HCT116 (cell line): ENCODE measurements at regions not wholly inside any gene's neighbourhood (a gene's known extent, or its start where the extent isn't known, plus 50 kb on each side); places are given as distances from the start of the nearest gene placed in this dataset.
"Not testable (repeated sequence)": the region's sequence is repeated elsewhere in the genome, so short reads cannot be mapped to it uniquely, and the experiment has no call there.

Experiments used
- ATAC-seq: fragments of 200-7000 bp; cut with Tn5 transposase; 2 replicates; pipeline ENCODE4 v1.9.1; 2020; ENCODE audit warnings: mild to moderate bottlenecking, moderate library complexity
- BruUV-seq: library from RNA; stranded (reverse); fragments of 400-500 nt; replicated peaks from 2 replicates; lab custom pipeline; 2021; lab: Mats Ljungman, UMichigan
- CTCF ChIA-PET: fragments of 300-600 bp; sonication (Branson Sonifier 250); formaldehyde crosslinking; loops from one replicate; lab custom pipeline; 2021; ENCODE audit warnings: antibody characterized with exemption; lab: Charles Lee
- POLR2A ChIA-PET: fragments of 300-600, 350-600 bp; sonication (Branson Sonifier 250); formaldehyde crosslinking; loops from one replicate; lab custom pipeline; 2021; ENCODE audit warnings: antibody characterized with exemption; lab: Charles Lee
- RAD21 ChIA-PET, 2 experiments: fragments of 300-600 bp; sonication (Branson Sonifier 250); formaldehyde crosslinking; loops; one replicate each; lab custom pipeline; 2023; ENCODE audit warnings: low total read pairs in 2 of 2; ENCODE audit not compliant: uncharacterized antibody in 2 of 2, unreplicated experiment in 2 of 2, low non-redundant PET in 1 of 2; lab: Charles Lee
- DNase-seq: peaks from one replicate; pipeline ENCODE4 v3.0.0-alpha.2; 2010; ENCODE audit warnings: low read depth, low spot score
- H2AFZ ChIP-seq: fragments of 200-600 bp; shearing (Covaris generic), sonication (generic); 2 replicates; pipeline ENCODE4 v1.6.1; 2017; ENCODE audit warnings: low read depth, mixed run types, mixed read lengths, antibody characterized with exemption, low read length; ENCODE audit not compliant: poor library complexity, severe bottlenecking
- H3K27ac ChIP-seq: 2 replicates; pipeline ENCODE4 v1.5.1; 2012; ENCODE audit warnings: low read depth, low read length
- H3K27me3 ChIP-seq: fragments of 200-600 bp; sonication (generic); 2 replicates; pipeline ENCODE4 v1.6.1; 2016; ENCODE audit warnings: mixed run types, low read length, mixed read lengths; ENCODE audit not compliant: insufficient read depth
- H3K36me3 ChIP-seq, 2 experiments: fragments of 200-500 bp in 1 of 2; fragments of 200-600 bp in 1 of 2; sonication (Bioruptor generic) in 1 of 2; sonication (generic) in 1 of 2; 2 replicates each; pipeline versions ENCODE4 v1.5.1 to v1.6.1; 2014 to 2016; ENCODE audit warnings: low read length in 2 of 2, inconsistent platforms in 1 of 2, mixed read lengths in 1 of 2, mixed run types in 1 of 2; ENCODE audit not compliant: insufficient read depth in 2 of 2, control insufficient read depth in 1 of 2
- H3K4me1 ChIP-seq, 2 experiments: fragments of 200-600 bp in 1 of 2; sonication (generic) in 1 of 2; 2 replicates each; pipeline versions ENCODE4 v1.5.1 to v1.6.1; 2012 to 2017; ENCODE audit warnings: low read length in 2 of 2, inconsistent platforms in 1 of 2, mild to moderate bottlenecking in 1 of 2, mixed read lengths in 1 of 2, mixed run types in 1 of 2, moderate library complexity in 1 of 2; ENCODE audit not compliant: insufficient read depth in 2 of 2, control insufficient read depth in 1 of 2
- H3K4me2 ChIP-seq: fragments of 200-600 bp; sonication (generic); 2 replicates; pipeline ENCODE4 v1.6.1; 2017; ENCODE audit warnings: mixed run types, low read length, mixed read lengths
- H3K4me3 ChIP-seq, 2 experiments: fragments of 200-600 bp in 1 of 2; sonication (generic) in 1 of 2; replicated peaks in 1 of 2; 2 replicates each; pipeline ENCODE4 v1.5.1; 2011 to 2016; ENCODE audit warnings: low read length in 2 of 2, control low read depth in 1 of 2, low read depth in 1 of 2, mild to moderate bottlenecking in 1 of 2, mixed read lengths in 1 of 2, mixed run types in 1 of 2
- H3K79me2 ChIP-seq: fragments of 200-600 bp; sonication (generic); 2 replicates; pipeline ENCODE4 v1.6.1; 2017; ENCODE audit warnings: mild to moderate bottlenecking, mixed run types, low read length, moderate library complexity, mixed read lengths; ENCODE audit not compliant: insufficient read depth
- H3K9ac ChIP-seq: fragments of 200-600 bp; sonication (generic); 2 replicates; pipeline ENCODE4 v1.6.1; 2016; ENCODE audit warnings: low read length, mixed read lengths
- H3K9me2 ChIP-seq: fragments of 200-600 bp; sonication (generic), shearing (Covaris generic); 2 replicates; pipeline ENCODE4 v1.6.1; 2017; ENCODE audit warnings: mixed run types, mild to moderate bottlenecking, moderate library complexity; ENCODE audit not compliant: insufficient read depth
- H3K9me3 ChIP-seq, 2 experiments: fragments of 200-500 bp in 1 of 2; fragments of 200-600 bp in 1 of 2; sonication (Bioruptor generic) in 1 of 2; sonication (generic) in 1 of 2; 2 replicates each; pipeline ENCODE4 v1.6.1; 2014 to 2017; ENCODE audit warnings: low read length in 2 of 2, mixed read lengths in 2 of 2, inconsistent platforms in 1 of 2, low read depth in 1 of 2, mild to moderate bottlenecking in 1 of 2, mixed run types in 1 of 2, moderate library complexity in 1 of 2; ENCODE audit not compliant: control insufficient read depth in 1 of 2, insufficient read depth in 1 of 2
- H4K20me1 ChIP-seq: fragments of 200-600 bp; sonication (generic), shearing (Covaris generic); 2 replicates; pipeline ENCODE4 v1.6.1; 2017; ENCODE audit warnings: mixed run types, mild to moderate bottlenecking, moderate library complexity; ENCODE audit not compliant: insufficient read depth
- EGR1 ChIP-seq: IDR thresholded peaks from 2 replicates; pipeline ENCODE4 v1.6.1; 2012; ENCODE audit warnings: low read depth
- ELF1 ChIP-seq: IDR thresholded peaks from 2 replicates; pipeline ENCODE4 v1.6.1; 2012; ENCODE audit warnings: low read depth, borderline replicate concordance
- EZH2 ChIP-seq: fragments of 200-600 bp; sonication (generic); IDR thresholded peaks from 2 replicates; pipeline ENCODE4 v1.6.1; 2017; ENCODE audit warnings: antibody characterized with exemption, mixed run types
- EZH2phosphoT487 ChIP-seq: fragments of 200-600 bp; IDR thresholded peaks from 2 replicates; pipeline ENCODE4 v1.6.1; 2018; ENCODE audit warnings: antibody characterized with exemption, borderline replicate concordance
- JUND ChIP-seq: IDR thresholded peaks from 2 replicates; pipeline ENCODE4 v1.6.1; 2012
- POLR2A ChIP-seq: IDR thresholded peaks from 2 replicates; pipeline ENCODE4 v1.7.0; 2011; ENCODE audit warnings: borderline replicate concordance; ENCODE audit not compliant: insufficient read depth, insufficient read length; ENCODE audit errors: extremely low read depth
- SP1 ChIP-seq: IDR thresholded peaks from 2 replicates; pipeline ENCODE4 v1.6.1; 2012; ENCODE audit warnings: low read depth
- YY1 ChIP-seq: IDR thresholded peaks from 2 replicates; pipeline ENCODE4 v1.6.1; 2011; ENCODE audit warnings: low read length, low read depth, moderate library complexity, mild to moderate bottlenecking; ENCODE audit not compliant: insufficient replicate concordance; ENCODE audit errors: extremely low read depth
- intact Hi-C: fragments of 100-400 bp; cut with micrococcal nuclease; formaldehyde crosslinking; loops from 2 replicates; pipeline ENCODE4 v1.10.0; 2022

DNA sequence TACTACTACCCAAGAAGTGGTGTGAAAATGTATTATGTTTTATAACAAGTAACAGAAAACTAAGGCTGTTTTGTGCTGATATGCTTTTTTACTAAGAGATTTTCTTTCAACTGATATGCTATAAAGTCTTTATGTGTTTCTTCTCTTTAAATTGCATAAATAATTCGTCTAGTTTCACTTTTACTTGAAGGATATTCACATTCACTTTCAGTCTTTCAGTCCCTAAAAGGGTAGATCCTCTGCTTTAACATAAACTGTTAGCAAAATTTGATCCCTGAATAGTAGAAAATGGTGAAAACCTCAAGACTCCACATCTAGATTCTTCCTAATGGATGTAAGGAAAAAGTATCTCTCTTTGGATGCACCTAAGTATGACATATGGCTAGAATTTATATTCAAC, 69.0 kb upstream of the FST start:
- peaks cover 5 to 9% of the 10 kb centered on the region in 2 experiments; a peak in 3 of 4 replicates for H3K4me1 ChIP-seq
- H3K4me3 ChIP-seq, result no peak overlapping the region
- H3K27ac ChIP-seq, result no peak overlapping the region
- H4K20me1 ChIP-seq, result no peaks in the 10 kb centered on the region
- H3K9me2 ChIP-seq, result no peaks in the 10 kb centered on the region
- no peak overlapping the region for H2AFZ ChIP-seq
- no peak overlapping the region for H3K4me2 ChIP-seq
- TF ChIP-seq EZH2phosphoT487 (no peak), YY1 (no peak), POLR2A (no peak), EZH2 (no peak), JUND (no peak), SP1 (no peak), EGR1 (no peak), ELF1 (no peak)
- ChIA-PET CTCF (no interaction called here), POLR2A (no interaction called here), RAD21 (no interaction called here)
- H3K9me3 ChIP-seq, result no peaks in the 10 kb centered on the region
- intact Hi-C loops, result no loop called here
- ATAC-seq (no peak), DNase-seq (no peak)
- H3K36me3 ChIP-seq, result no peaks in the 10 kb centered on the region
- no peaks in the 10 kb centered on the region for H3K27me3 ChIP-seq
- BruUV-seq, result no TSS peak
- H3K79me2 ChIP-seq, result no peaks in the 10 kb centered on the region
- no peak overlapping the region for H3K9ac ChIP-seq

DNA sequence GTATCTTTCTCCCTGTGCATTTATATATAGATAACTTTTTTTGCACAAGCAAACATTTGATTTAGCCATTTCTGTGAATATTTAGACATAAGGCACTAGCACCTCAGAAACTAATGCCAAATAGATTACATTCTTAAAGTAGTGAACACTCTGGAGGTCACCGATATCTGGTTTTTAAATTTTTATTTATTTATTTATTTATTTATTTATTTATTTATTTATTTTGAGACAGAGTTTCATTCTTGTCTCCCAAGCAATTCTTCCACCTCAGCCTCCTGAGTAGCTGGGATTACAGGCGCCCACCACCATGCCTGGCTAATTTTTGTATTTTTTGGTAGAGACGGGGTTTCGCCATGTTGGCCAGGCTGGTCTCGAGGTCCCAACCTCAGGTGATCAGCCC, 67.9 kb upstream of the FST start:
- H3K27ac ChIP-seq, H3K9me3 ChIP-seq, POLR2A ChIA-PET, CTCF ChIA-PET, H3K27me3 ChIP-seq, RAD21 ChIA-PET, H3K4me1 ChIP-seq, H3K4me3 ChIP-seq, H4K20me1 ChIP-seq, BruUV-seq, DNase-seq, H2AFZ ChIP-seq, H3K9me2 ChIP-seq, H3K79me2 ChIP-seq, ATAC-seq, H3K4me2 ChIP-seq, H3K36me3 ChIP-seq, H3K9ac ChIP-seq, intact Hi-C loops: not testable (repeated sequence)
